Activated CD8-positive, alpha-beta memory T cell treated with anti-CD3 and anti-CD28 coated beads, Interleukin-2, amount 50 U/mL, for 24 hours (primary cell): ENCODE measurements at regions not wholly inside any gene's neighbourhood (a gene's known extent, or its start where the extent isn't known, plus 50 kb on each side); places are given as distances from the start of the nearest gene placed in this dataset.

ENCODE experiments used
- DNase-seq: peaks from one replicate; pipeline ENCODE4 v3.0.0-alpha.2; 2020; ENCODE audit errors: extremely low read depth

DNA sequence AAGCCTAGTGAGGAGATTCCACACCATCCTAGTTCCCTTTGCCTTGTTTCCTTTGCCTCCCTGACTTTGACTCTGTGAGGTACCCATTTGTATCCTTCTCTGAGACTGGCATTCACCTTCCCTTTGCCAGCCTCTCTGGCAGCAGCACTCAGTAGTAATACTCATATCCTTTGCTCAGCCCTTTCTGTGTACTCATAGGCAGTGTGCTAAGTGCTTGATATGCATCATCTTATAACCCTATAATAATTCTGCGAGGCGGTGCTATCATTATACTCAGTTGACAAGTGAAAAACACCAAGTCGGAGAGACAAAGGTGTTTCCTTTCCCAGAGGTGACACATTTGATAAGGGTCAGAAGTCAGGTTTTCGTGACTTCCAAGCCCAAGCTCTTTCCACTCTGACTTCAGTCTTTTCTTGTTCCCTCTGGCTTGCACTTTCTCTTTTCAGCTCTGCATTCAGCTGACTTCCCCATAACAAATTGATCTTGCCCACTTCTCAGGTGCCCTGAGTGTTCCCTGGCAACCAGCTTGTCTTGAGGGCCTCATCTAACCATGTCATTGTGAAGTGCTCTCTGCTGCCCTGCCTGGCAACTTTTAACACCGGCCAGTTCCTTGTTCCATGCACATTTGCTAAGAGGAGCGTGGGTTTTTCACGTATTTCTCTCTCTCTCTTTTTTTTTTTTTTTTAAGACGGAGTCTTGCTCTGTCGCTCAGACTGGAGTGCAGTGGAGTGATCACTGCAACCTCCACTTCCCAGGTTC, 94.5 kb upstream of the UPP2 start:
- no peak for DNase-seq

DNA sequence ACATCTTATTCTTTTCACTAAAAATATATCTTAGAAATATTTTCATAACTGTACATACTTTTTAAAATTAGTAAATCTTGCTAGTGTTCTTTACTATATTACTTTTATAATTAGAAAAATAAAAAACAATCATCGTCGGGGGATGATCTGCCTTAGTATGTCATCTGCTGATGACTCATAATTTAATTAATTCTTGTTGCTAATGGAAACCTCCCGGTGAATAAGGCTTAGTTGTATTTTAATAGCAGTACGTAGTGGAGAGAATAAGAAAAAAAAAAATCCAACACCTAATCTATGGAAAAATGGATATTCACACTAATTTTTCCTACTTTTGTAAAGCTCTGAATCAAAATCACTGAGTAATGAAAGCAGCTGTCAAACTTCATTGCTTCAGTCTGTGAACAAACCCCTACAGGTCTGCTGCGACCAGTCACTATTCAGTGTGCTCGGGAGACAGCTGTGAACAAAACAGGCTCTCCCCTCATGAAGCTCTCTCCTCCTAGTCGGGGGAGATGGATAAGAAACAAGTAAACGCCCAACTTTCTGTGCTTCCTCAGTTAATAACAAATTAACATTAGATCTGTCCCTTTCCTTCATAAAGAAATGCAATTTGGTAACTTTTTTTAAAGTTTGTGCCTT, 97.4 kb upstream of the UPP2 start:
- DNase-seq, result no peak

DNA sequence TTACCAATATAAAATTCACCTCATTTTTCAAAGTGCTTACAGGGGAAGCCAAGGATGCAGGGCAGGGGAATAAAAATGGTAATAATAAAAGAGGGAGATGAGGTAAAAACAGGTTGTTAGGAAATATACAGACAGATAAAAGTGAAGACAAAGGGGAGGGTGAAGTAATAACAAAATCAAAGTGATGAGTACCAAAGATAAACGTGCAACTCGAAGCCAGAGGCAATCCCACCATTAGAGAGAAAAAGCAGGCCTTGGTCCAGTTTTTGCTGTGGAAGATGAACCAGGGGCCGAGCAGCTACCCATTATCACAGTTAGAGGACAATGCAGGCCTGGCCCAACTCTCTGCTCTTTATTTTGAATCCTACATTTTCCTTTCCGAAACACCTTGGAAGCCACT, 99.6 kb upstream of the UPP2 start:
- DNase-seq, result no peak

DNA sequence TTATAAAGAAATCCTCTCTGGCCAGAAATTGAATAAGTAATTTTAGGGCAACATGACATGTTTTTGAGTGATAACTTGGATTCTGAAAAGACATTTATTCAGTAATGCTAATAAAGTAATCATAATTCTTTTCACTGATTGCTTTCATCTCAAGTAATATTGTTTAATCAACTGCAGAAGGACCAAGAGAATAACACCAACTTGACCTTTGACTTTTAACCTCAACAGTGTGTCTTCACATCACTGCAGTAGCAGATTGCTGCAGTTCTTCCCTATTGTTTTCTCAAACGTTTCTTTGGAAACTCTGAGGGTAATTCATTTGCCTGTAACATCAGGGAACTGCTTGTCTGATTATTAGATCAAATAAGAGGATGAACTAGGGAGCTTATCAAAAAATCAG, 104.9 kb upstream of the UPP2 start:
- DNase-seq, result no peak

DNA sequence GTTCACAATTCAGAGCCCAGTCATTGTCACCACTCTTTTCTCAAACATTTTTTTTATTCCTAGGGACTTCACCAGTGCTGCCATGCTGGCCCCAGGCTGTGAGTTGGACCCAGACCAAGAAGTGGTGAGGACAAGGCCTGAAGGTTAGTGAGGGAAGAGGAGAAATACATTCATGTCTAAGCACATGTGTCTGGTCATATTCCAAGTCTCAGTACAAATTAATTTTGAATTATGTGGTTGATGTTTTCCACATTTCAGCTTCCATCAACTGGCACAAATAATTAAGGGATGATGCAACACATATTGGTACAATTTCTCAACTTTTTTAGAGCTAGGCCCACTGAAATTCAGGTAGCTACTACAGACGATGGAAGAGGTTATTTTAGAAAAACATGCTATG, 106.6 kb upstream of the UPP2 start:
- no peak for DNase-seq

DNA sequence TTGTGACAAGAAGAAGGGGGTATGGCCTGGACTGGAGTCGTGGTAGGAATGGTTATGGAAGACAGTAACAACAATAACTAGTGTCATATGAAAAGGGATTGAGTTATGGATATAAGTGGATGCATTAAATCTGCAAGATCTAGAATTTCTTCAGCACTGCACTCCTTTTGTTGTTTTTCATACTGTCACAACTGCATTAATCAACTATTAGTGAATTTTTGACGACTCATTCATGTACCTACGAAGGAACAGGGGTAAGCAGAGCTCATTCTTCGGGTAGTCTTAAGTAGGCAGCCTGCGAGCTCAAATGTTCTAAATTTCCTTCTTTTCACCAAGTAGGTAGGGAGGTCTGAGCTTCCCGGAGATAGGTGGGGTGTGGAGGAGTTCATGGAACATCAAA, 109.7 kb upstream of the UPP2 start:
- no peak for DNase-seq

DNA sequence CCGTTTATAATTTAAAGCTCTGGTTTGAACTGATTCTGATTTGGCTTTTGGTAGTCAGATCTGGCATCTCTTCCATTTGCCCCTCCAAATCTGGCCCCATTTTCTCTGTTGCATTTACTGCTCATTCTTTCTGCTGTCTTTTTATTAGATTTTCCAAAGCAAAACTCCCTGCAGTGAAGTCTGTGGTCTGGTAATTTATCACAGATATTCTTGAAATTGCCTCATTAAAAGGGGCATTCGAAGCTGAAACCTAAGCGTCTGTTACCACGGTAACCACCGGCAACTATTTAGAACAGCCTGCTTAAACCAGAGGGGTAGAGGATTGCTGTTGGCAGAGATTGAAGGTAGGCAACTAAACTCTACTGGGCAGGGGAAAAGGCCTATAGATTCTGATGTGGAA, 111.5 kb upstream of the UPP2 start:
- no peak for DNase-seq

DNA sequence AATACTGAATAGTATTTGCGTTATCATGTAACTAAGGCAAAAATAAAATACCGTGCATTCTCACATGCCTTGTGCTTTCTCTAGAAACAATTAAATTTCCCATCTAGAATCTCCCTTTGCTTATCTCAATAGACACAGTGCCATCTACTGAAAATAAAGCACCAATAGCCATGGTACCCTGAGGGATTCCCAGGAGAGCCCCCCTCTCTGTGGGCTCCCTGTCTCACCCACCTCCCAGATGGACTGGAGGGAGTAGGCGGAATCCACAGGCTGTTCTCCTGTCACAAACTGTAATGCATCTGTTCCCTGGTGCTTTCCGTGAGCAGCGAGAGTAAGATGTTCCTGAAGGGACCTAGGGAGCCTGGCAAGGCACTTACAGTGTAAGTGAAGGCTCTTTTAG, 112.4 kb upstream of the UPP2 start:
- DNase-seq, result no peak

DNA sequence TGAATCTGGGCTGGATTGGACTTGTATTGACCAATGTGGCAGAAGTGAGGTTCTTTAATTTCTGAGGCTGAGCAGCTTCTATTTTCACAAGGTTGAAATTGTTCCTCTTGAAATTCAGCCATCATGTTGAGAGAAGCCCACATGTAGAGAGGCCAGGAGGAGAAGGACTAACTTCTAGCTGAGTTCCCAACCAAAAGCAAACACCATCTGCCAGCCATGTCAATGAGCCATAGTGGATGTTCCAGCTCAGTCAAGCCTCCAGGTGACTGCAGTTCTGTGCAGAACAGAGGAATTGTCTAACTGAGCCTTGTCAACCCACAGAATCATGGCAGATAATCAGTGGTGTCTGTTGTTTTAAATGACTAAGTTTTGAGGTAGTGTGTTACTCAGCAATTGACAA, 110.6 kb upstream of the ACVR1 start:
- no peak for DNase-seq

DNA sequence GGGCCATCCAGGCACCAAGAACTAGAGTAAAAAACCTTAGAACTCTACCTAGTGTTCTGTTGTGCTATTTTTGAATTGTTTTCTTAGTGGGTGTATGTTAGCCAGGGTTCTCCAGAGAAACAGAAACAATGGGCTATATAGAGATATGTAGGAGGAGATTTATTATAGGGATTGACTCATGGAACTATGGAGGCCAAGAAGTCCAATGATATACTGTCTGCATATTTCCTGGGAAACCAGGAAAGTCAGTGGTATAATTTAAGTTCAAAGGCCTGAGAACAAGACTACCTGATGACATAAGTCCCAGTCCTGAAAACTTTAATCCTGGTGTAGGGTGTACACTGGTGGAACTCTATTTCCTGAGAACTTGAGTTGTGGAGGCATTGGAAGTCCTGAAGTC, 108.7 kb upstream of the ACVR1 start:
- no peak for DNase-seq

DNA sequence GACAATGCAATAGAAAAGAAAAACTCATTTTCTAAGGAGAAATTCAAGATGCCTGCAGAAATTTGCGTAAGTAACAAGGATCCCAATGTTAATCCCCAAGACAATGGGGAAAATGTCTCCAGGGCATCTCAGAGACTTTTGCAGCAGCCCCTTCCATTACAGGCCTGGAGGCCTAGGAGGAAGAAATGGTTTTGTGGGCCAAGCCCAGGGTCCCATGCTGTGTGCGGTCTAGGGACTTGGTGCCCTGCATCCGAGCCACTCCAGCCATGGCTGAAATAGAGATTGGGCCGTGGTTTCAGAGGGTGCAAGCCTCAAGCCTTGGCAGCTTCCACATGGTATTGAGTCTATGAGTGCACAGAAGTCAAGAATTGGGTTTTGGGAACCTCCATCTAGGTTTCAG, 103.9 kb upstream of the ACVR1 start:
- no peak for DNase-seq

DNA sequence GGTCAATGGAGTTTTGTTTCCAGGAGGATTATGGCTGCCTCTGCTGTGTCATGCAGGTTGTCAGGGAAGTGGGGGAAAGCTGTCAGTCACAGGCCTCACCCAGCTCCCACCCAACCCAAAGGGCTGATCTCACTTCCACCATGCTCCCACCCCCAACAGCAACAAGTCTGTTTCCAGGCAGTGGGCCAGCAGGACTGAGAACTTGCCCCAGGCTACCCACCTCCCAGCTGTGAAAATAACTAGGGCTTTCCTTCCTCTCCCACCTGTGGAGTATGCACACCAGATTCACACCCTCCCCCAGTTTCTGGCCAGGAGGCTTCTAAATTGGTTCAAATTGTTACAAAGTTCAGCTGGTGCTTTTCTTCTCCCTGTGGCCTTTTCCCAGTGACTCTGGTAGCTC, 95.6 kb upstream of the ACVR1 start:
- no peak for DNase-seq

DNA sequence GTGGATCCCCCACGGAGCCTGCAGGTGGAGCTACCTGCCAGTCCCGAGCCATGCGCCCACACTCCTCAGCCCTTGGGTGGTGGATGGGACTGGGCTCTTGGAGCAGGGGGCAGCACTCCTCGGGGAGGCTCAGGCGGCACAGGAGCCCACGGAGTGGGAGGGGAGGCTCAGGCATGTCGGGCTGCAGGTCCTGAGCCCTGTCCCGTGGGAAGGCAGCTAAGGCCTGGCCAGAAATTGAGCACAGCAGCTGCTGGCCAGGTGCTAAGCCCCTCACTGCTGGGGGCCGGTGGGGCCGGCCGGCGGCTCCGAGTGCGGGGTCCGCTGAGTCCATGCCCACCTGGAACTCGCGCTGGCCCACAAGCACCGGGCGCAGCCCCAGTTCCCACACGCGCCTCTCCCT, 91.7 kb upstream of the ACVR1 start:
- no peak for DNase-seq

DNA sequence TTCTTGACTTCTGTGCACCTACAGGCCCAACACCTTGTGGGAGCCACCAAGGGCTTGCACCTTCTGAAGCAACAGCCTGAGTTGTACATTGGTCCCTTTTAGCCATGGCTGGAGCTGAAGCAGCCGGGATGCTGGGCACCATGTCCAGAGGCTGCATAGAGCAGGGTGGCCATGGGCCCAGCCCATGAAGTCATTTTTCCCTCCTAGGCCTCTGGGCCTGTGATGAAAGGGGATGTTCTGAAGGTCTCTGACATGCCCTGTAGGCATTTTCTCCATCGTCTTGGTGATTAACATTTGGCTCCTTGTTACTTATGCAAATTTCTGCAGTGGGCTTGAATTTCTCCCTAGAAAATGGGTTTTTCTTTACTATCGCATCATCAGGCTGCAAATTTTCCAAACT, 83.1 kb upstream of the ACVR1 start:
- DNase-seq, result no peak

DNA sequence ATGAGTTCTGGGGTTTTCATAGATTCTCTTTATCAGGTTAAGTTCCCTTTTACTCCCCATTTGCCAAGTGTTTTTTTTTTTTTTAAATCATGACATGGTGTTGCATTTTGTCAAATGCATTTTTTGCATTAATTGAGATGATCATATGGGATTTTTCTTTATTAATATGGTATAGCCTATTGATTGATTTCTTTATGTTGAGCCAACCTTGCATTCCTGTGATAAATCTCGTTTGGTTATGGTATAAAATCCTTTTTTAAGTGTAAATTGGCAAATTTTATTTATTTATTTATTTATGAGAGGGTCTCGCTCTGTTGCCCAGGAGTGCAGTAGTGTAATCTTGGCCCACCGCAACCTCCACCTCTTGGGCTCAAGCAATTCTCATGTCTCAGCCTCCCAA, 81.5 kb upstream of the ACVR1 start:
- DNase-seq, result no peak

DNA sequence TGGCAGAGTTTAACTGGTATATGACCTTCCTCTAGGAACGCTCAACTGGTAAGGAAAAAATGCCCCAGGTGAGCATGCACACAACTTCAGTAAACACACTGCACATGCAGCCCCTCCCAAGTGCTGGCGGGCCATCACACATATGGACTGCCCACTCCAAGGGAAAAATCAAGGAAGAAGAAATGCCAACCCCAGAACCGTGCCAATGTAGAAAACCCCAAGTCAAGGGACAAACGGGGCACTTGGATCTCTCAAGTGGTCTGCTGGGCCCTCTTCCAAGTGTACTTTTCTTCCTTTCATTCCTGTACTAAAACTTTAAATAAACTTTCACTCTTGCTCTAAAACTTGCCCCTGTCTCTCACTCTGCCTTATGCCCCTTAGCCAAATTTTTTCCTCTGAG, 76.4 kb upstream of the ACVR1 start:
- DNase-seq, result no peak

DNA sequence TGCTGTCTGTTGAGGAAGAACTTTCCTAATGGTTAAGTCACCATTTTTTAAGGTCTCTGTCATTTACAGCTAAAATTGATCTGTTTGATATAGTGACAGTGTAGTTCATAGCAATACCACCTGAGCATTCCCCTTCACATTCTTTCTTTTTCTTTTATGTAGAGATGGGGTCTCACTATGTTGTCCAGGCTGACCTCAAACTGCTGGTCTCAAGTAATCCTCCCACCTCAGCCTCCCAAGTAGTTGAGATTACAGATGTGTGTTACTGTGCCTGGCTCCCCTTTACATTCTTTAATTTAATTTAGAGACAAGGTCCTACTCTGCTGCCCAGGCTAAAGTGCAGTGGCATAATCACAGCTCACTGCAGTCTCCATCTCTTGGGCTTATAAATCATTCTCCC, 72.7 kb upstream of the ACVR1 start:
- no peak for DNase-seq

DNA sequence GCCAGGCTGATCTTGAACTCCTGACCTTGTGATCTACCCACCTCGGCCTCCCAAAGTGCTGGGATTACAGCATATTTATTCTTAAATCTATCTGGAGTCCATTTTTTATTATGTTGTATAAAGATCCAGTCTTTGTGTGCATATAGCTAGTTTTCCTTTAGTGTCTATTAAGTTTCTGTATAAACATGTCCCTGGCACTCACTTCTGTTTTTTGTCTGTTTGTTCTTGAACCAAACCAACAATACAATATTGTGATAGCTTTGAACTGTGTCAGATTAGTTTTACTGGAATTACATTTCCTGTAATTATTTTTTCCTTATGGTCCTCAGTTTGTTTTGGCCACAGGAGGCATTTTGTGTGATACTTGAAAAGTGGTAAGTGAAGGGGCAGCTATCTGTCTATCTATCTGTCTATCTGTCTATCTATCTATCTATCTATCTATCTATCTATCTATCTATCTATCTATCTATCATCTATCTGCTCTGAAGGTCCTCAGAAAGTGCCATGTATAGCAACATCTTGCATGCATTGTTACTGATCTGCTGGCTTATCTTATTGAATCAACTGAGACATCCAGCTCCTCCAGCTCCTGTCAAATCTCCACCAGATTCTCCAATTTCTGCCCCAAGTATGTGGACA, 70.9 kb upstream of the ACVR1 start:
- DNase-seq, result no peak

DNA sequence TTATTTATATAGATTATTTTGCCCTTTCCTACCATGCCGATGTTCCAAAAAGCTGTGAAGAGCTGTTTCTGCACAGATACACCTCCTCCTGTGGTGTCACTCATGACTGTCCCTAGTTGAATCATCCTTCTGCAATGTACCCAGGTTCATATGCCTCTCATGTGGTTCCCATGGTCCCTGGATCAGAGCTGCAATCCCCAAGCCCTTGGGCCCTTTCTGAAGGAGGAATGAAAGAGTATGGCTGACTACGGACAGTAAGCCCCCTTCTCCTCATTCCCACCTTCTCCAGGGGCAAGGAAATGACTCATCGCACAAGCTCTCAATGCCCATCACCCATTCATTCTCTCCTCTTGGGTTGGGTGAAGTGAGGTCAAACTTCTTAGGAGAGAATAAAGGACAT, 63.9 kb upstream of the ACVR1 start:
- no peak for DNase-seq

DNA sequence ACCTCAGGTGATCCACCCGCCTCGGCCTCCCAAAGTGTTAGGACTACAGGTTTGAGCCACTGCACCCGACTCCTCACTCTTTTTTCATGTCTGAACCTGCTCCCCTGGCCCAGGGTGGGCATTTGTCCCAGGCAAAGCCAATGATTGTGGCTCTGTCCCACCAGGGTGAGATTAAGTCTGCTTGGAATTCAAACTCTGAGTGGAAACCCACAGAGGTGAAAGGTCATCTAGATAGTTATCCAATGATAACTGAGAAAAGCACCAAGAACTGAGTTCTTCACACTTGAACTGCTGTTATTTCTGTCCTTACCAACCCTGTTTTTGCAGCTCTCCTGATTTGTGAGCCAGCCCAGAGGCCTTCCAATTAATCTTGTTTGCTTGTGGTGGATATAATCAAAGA, 62.4 kb upstream of the ACVR1 start:
- DNase-seq, result no peak

DNA sequence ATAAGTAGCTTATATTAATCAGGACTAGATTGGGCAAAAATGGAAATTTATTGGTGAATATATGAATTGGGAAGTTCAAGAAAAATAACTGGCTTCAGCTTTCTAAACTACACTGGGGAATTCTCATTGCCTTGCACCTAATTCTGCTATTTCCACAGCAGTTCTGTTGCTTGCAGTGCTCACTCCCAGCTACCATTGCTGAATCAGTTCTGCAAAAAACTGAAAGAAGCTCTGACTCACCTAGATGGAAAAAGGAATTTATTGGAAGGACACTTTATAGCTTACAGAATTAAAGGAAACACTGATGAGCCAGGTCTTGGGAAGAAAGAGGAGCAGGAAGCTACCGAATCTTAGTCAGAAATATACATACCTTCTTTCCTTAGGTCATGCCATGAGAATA, 60.3 kb upstream of the ACVR1 start:
- no peak for DNase-seq

DNA sequence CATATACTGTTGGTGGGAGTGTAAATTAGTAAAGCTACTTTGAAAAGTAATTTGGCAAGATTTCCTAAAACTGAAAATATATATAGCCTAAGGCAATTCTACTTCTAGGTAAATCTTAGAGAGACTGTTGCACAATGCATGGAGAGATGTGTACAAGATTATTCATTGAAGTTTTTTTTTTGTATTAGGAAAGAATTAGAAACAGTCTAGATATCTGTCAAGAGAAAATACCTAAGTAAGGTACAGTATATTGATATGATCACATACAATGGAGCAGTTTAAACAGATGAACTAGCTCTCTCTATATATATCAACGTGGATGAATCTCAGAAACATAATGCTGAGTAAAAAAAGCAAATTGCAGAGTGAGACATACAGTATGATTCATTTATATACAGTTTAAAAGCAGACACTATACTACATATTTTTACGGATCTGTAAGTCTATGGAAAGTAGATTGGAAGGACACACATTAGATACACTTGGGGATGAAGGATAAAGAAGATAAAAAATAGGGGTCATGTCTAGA, 59.3 kb upstream of the ACVR1 start:
- DNase-seq, result no peak

DNA sequence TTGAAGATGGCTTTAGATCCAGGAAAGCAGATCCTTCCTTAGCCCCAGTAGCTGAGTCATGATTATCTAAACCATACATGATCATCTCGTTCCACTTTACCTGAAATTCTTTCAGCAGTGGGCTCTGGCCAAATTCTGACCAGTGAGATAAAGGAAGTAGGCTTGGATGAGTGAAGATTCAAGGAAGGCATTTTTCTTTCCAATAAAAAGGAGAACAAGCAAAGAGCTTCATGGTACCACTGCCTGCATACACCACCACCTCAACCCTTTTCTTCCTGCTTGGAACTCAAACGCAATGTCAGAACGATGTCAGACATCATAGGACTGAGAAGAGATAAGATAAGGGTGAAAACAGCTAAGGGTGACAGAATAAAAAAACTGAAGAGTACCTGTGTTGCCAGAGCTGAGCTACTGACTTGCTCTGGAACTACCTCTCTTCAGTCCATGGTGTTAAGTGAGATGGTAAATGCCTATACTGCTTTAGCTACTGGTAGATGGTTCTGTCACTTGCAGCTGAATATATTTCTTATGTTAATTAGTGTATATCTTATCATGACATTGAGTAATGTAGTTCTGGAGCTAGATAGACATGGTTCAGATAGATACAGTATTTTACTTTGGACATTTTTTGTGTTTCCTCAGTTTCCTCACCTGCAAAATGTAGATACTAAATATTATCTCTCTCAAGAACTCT, 58.7 kb upstream of the ACVR1 start:
- no peak for DNase-seq
